Right lobe of liver (tissue), 4 donors: ENCODE measurements at regions not wholly inside any gene's neighbourhood (a gene's known extent, or its start where the extent isn't known, plus 50 kb on each side); places are given as distances from the start of the nearest gene placed in this dataset.

Experiments used
- POLR2A ChIP-seq: fragments of 450-650 bp; IDR thresholded peaks from one replicate; pipeline ENCODE4 v1.6.1; 2017; ENCODE audit warnings: antibody characterized with exemption, mild to moderate bottlenecking
- TF ChIP-seq, protein P1 (sequence below), 4 donors: fragments of 200-600 bp in 3 of 4; fragments of 450-650 bp in 1 of 4; IDR thresholded peaks; one replicate each; pipeline versions ENCODE4 v1.5.1 to v1.8.0; 2016 to 2022; ENCODE audit warnings: antibody characterized with exemption in 4 of 4, mild to moderate bottlenecking in 2 of 4
- donor health status: DM: no; HTN: no; CAD: no.
- donor health status: DM: no; HTN: no; CAD: no.
- donor health status: DM: no; HTN: yes; CAD: no.

- TF ChIP-seq POLR2A: no peak
- TF ChIP-seq, protein P1, sequence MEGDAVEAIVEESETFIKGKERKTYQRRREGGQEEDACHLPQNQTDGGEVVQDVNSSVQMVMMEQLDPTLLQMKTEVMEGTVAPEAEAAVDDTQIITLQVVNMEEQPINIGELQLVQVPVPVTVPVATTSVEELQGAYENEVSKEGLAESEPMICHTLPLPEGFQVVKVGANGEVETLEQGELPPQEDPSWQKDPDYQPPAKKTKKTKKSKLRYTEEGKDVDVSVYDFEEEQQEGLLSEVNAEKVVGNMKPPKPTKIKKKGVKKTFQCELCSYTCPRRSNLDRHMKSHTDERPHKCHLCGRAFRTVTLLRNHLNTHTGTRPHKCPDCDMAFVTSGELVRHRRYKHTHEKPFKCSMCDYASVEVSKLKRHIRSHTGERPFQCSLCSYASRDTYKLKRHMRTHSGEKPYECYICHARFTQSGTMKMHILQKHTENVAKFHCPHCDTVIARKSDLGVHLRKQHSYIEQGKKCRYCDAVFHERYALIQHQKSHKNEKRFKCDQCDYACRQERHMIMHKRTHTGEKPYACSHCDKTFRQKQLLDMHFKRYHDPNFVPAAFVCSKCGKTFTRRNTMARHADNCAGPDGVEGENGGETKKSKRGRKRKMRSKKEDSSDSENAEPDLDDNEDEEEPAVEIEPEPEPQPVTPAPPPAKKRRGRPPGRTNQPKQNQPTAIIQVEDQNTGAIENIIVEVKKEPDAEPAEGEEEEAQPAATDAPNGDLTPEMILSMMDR (IDR thresholded peaks at IDR 0.05): no peak
Observed at GRCh38 chr5:1707467-1707866, 92.2 kb downstream of the MRPL36 start.
